ENCODE measurements at regions not wholly inside any gene's neighbourhood (a gene's known extent, or its start where the extent isn't known, plus 50 kb on each side); places are given as distances from the start of the nearest gene placed in this dataset.

DNA sequence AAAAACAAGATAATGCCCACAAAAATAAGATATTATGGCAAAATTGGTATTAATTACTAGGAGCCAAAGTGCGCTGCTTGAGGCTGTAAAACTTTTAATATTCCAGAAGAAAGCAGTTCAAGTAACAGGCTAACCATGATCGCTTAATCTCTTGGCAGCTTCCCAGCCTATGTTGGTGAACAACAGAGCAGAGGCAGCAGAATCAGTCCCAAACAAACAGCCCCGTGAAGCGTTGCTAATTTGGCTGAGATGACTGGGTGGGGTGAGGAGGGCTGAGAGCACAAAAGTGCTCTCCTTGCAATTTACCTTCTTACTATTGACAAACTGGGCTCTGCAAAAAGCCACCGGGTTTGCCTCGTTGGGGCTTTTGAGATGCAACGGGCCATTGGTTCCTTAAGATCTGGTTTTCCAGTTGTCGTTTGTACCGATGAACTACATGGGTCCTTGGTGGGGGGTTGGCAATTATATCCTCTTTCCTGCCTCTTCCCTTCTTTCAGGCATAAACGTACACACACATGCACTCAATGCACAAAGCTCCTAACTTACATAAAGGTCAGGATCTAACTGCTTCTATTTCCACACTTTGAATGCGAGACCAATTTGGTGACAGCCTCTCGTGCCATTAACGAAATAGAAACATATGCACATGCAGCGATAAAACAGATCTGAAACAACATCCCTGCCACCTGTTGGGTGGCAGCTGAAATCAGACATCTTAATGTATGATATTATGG is 407.6 kb upstream of the CADM1 start:
- DNase-seq = no peak

DNA sequence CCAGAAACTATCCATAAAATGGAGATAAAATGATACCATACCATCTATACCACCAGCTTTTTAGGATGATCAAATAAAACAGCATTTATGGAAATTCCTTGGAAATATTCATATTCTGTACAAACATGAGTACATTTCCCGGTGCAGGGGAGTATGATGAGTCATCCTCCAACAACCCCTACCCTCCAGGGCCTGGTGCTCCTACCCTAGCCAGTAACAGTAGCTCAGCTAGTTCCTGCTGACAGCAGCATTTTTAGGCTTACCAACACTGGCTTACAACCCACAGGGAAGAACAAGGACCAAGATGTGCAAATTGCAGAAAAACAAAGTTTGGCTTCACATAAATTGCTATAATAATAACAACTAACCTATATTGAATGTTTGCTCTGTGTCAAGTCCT is 406.2 kb upstream of the CADM1 start:
- DNase-seq = no peak

DNA sequence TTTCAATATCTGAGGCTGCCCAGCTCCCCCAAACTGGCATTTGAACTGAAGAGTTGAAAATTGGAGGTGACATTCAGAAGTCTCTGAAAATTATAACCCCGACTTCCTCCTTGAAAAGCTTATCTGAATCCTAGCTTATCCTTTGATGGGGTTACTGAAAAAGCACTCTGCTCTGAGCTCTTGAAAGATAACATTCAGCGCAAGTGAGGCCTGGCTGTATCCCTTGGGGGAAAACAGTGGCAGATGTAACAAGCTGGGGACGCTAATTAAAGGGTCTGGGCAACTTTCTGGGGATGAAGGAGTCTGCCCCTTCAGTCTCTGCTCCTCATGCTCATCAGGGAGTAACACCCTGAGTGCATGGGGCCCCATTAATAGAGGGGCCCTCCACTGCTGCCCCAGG is 402.0 kb upstream of the CADM1 start:
- DNase-seq = no peak

GRCh38 chr11:115905341-115906000 is 401.3 kb upstream of the CADM1 start:
- no peak for DNase-seq

DNA sequence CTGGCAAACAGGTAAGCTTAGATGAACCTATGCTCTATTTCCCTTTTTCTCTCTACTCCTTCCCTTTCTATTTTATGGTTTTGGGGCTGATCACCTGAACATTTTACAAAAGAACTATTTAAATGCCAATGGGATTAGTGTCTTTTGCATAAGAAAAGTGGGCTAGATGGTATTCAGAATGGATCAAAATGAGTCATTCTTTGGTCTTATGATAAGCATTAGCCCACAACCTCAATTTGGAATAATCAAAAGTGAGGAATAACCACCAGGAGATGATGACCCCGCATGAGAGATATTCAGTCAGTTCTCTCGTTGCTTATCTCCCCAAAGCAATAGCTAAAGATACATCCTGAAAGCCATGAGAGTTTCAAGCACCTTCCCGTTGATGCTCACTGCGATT is 399.0 kb upstream of the CADM1 start:
- DNase-seq = no peak

GRCh38 chr11:115901069-115901468 is 396.9 kb upstream of the CADM1 start:
- DNase-seq = no peak

- no peak for DNase-seq
Observed at GRCh38 chr11:115900111-115900510, 395.9 kb upstream of the CADM1 start.

- no peak for DNase-seq
Observed at GRCh38 chr11:115897707-115898106, 393.5 kb upstream of the CADM1 start.

- no peak for DNase-seq
Observed at GRCh38 chr11:115896084-115896483, 391.9 kb upstream of the CADM1 start.

DNA sequence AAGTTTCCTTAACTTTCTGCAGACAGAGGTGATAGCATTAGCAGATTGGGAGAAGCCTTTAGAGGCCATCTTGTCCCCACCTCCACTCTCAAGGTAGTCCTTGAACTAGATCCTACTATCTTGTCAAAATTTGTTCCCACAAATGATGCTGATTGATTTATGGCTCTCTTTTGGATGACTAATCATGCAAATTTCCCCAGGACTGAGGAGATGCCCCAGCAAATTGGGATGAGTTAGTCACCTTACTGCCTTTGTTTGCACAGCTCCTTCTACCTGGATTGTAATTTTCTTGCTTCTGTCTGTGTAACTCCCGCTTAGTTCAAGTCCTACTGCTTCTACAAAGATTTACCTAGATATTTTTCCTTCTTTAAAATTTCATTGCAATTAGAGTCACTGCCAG is 391.4 kb upstream of the CADM1 start:
- DNase-seq = no peak

GRCh38 chr11:115894176-115894575 is 390.0 kb upstream of the CADM1 start:
- DNase-seq = no peak

DNA sequence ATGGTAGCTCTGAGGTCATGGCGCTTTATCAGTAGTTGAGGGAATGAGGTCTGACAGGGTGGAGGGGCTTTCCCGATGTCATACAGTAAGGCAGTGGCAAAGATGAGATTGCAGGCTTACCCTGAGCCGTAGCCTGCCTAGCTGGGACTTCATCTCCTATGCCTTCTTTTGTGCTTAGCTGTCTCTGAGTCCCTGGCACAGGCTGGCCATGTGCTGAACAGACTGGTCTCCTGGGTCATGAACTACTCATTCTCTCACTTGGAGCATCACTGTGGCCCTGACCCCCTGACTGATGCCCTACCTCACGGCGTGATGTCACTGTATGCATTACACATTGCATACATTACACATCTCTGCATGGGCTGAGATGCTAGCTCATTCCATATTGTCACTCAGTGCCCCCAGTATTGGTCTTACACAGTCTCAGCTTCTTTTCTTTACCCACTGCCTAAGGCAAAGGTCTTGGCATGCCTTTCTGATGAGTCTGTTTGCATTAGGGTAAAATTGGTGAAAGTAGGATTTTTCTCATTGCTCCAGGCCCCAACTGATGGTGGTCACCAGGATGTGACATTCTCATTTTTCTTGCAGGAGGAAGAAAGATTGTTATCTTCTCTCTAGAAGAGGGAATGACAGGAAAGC is 389.4 kb upstream of the CADM1 start:
- DNase-seq = no peak

GRCh38 chr11:115892016-115892415 is 387.8 kb upstream of the CADM1 start:
- DNase-seq = no peak

- no peak for DNase-seq
Observed at GRCh38 chr11:115891581-115891980, 387.4 kb upstream of the CADM1 start.

DNA sequence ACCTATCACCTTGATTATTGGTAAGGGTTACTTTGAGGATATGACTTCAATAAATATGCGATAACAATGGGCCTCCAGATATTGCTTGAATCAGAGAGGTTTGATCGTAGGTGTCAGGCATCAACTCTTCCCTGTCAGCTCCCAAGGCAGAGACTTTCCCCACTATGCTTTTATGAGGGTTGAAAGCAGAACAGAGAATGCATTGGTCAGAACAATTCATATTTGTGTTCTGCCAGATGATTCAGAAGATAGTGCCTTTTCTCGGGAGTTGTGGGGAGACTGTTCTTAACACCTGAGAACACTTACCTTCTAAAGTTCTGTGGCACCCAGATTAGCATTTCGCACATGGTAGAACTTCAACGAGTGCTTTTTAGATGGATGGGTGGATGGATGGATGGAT is 386.3 kb upstream of the CADM1 start:
- no peak for DNase-seq

DNA sequence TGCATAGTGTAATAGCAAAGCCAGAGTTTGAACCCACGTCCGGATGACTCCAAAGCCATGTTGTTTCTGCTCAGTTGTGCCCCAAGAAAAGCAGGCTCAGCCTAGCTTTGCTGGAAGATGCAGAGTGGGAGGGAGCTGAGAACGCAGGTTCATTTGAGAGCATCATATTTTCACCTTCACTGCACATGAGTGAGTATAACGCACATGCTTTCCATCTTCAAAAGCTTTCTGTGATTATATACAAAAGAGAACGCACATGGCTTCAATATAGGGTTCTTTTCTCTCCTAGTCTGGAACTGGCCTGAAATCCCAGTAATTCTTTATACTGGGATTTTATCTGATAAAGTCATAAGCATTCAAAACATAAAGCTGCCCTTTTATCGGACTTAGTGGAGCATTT is 385.5 kb upstream of the CADM1 start:
- DNase-seq = no peak

- DNase-seq = no peak
Observed at GRCh38 chr11:115887727-115888126, 383.5 kb upstream of the CADM1 start.

GRCh38 chr11:115887316-115887715 is 383.1 kb upstream of the CADM1 start:
- no peak for DNase-seq

- no peak for DNase-seq
Observed at GRCh38 chr11:115886422-115886733, 382.2 kb upstream of the CADM1 start.

DNA sequence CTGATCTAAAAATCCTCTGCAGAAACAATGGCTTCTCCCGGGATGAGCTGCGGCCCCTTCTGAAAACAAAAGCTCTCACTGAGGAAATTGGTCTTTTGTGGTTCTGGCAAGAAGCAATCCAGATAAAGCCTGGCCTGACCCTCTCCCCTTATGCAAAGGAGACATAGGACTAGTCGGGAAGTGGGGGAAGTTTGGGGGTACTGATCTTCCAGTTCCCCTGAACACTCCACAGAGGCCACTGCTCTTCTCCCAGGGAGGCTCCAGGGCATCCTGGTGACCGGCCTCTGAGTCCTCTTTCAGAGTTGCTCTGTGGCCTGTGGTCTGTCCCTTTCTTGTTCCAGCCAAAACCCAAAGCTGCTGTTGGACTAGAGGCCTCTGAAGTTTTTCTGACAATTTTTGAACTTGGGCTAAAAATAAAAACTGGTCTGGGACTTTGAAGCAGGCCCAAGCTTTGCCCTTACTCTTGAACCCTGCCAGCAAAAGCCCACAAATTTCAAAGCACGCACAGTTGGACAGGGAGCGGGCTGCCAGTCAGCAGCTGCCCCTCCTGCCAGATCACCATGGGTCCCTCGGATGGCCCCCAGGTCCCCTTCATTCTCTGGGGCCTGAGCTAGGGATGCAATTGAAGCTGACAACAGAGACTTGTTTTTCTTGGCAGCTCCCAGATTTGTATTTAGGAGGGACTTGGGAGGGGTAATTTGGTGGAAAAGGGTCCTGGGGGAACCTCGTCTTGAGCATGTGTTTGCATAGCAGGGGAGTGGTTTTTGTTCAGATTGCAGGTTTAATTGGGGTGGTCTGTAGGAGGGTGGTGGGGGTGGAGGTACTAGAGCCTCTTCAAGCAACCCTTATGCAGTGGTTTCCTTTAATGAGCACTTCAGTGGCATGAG is 381.6 kb upstream of the CADM1 start:
- no peak for DNase-seq

GRCh38 chr11:115884800-115885534 is 380.8 kb upstream of the CADM1 start:
- no peak for DNase-seq

DNA sequence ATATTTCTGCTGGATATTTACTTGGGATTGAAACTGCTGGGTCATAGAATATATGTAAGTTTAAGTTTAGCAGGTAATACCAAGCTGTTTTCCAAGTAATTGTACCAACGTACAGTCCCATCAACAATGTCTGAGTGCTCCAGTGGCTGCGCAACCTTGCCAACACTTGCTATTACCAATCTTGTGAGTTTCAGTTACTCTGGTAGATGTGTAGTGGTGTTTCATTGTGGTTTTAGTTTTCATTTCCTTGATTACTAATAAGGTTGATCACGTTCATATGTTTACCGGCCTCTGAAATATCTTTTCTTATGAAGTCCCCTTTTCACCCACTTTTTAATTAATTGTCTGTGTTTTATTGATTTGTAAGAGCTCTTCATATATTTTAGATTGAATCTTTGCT is 370.6 kb upstream of the CADM1 start:
- no peak for DNase-seq

DNA sequence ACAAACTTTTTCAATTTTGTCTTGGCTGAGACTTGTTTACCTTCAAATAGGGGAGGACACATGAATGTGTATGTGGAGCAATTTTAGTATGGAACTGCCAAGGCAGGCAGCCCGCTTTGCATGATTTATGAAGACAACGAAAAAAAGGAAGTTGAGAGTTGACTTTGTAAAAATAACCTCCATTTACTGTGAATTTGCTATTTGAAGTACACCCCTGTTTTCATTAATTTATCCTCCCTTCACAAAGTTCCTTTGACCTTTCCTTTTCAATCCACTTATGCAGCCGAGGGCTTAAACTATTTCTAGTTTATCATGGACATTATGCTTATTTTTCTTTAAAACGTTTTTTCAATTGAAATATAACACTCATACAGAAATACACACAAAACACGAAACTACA is 369.6 kb upstream of the CADM1 start:
- no peak for DNase-seq

All from activated CD8-positive, alpha-beta memory T cell treated with anti-CD3 and anti-CD28 coated beads for 24 hours (primary cell).